CD4-positive, alpha-beta T cell (primary cell): ENCODE measurements at regions not wholly inside any gene's neighbourhood (a gene's known extent, or its start where the extent isn't known, plus 50 kb on each side); places are given as distances from the start of the nearest gene placed in this dataset.

Source experiments
- ATAC-seq: fragments of 200-7000 bp; cut with Tn5 transposase; one replicate; pipeline ENCODE4 v1.10.0; 2022; ENCODE audit warnings: mild to moderate bottlenecking; ENCODE audit not compliant: poor library complexity
- CTCF ChIA-PET: fragments of 350-600 bp; sonication (Branson Sonifier 250); formaldehyde crosslinking; loops from one replicate; lab custom pipeline; 2021; ENCODE audit warnings: antibody characterized with exemption, inconsistent platforms; lab: Charles Lee
- POLR2A ChIA-PET: fragments of 350-600 bp; sonication (Branson Sonifier 250); formaldehyde crosslinking; loops from one replicate; lab custom pipeline; 2021; ENCODE audit warnings: antibody characterized with exemption, inconsistent platforms; lab: Charles Lee
- DNase-seq, 14 experiments: peaks; one replicate each; pipeline ENCODE4 v3.0.0-alpha.2; 2013 to 2020; ENCODE audit warnings: mixed read lengths in 2 of 14
- H3K27ac ChIP-seq, 2 donors: one replicate each; pipeline versions ENCODE4 v1.5.1 to v1.7.0; 2013; ENCODE audit warnings: low read length in 2 of 2, low read depth in 1 of 2, mild to moderate bottlenecking in 1 of 2
- H3K27me3 ChIP-seq, 2 experiments: 1 replicate in 1 of 2; 2 replicates in 1 of 2; pipeline versions ENCODE4 v1.6.1 to v1.7.0; 2013; ENCODE audit warnings: low read length in 2 of 2, control low read depth in 1 of 2, mild to moderate bottlenecking in 1 of 2, moderate library complexity in 1 of 2; ENCODE audit not compliant: insufficient read depth in 2 of 2, control insufficient read depth in 1 of 2
- H3K36me3 ChIP-seq: one replicate; pipeline ENCODE4 v1.6.1; 2013; ENCODE audit warnings: low read length, control low read depth; ENCODE audit not compliant: insufficient read depth
- H3K4me1 ChIP-seq: one replicate; pipeline ENCODE4 v1.6.1; 2013; ENCODE audit warnings: low read length, control low read depth; ENCODE audit not compliant: insufficient read depth
- H3K4me3 ChIP-seq: one replicate; pipeline ENCODE4 v1.5.1; 2013; ENCODE audit warnings: mild to moderate bottlenecking, low read length, moderate library complexity
- H3K9me3 ChIP-seq, 2 experiments: 1 replicate in 1 of 2; 2 replicates in 1 of 2; pipeline versions ENCODE4 v1.6.1 to v1.7.0; 2013; ENCODE audit warnings: low read length in 2 of 2, mild to moderate bottlenecking in 2 of 2, control low read depth in 1 of 2, moderate library complexity in 1 of 2; ENCODE audit not compliant: control insufficient read depth in 1 of 2, insufficient read depth in 1 of 2
- H3K27ac Mint-ChIP-seq: one replicate; pipeline ENCODE4 v1.8.0; 2020; ENCODE audit warnings: mixed read lengths
- H3K27me3 Mint-ChIP-seq: one replicate; pipeline ENCODE4 v1.8.0; 2021; ENCODE audit warnings: mixed read lengths
- H3K36me3 Mint-ChIP-seq: one replicate; pipeline ENCODE4 v1.8.0; 2021; ENCODE audit warnings: low read depth, mixed read lengths
- H3K4me1 Mint-ChIP-seq: one replicate; pipeline ENCODE4 v1.8.0; 2021; ENCODE audit warnings: low read depth, mixed read lengths
- H3K4me3 Mint-ChIP-seq: one replicate; pipeline ENCODE4 v1.8.0; 2020; ENCODE audit warnings: mild to moderate bottlenecking, mixed read lengths
- H3K9me3 Mint-ChIP-seq: one replicate; pipeline ENCODE4 v1.8.0; 2020; ENCODE audit warnings: mixed read lengths
- intact Hi-C, 2 experiments: fragments of 100-400 bp; cut with DNase I in 1 of 2; cut with micrococcal nuclease in 1 of 2; formaldehyde crosslinking; loops; one replicate each; pipeline versions ENCODE4 v1.15.1 to v1.9.0; 2023 to 2025; cut with DNase I, micrococcal nuclease
- TF ChIP-seq, protein P1 (sequence below): fragments of 200-600 bp; IDR thresholded peaks from one replicate; pipeline ENCODE4 v1.8.0; 2022; ENCODE audit warnings: antibody characterized with exemption, mild to moderate bottlenecking

- no peak for DNase-seq
- Histone ChIP-seq H3K4me1 (no peaks in the 10 kb centered on the region), H3K27me3 (no peaks in the 10 kb centered on the region), H3K4me3 (no peak overlapping the region), H3K27ac (no peak overlapping the region), H3K9me3 (peaks cover 0 to 8% of the 10 kb centered on the region in 2 experiments), H3K36me3 (no peaks in the 10 kb centered on the region)
- Mint-ChIP-seq H3K36me3 (no peaks in the 10 kb centered on the region), H3K27me3 (no peaks in the 10 kb centered on the region), H3K4me3 (no peak overlapping the region), H3K4me1 (no peaks in the 10 kb centered on the region), H3K27ac (no peak overlapping the region), H3K9me3 (peaks cover 6% of the 10 kb centered on the region)
- ChIA-PET POLR2A (no interaction called here), CTCF (no interaction called here)
- TF ChIP-seq, protein P1, sequence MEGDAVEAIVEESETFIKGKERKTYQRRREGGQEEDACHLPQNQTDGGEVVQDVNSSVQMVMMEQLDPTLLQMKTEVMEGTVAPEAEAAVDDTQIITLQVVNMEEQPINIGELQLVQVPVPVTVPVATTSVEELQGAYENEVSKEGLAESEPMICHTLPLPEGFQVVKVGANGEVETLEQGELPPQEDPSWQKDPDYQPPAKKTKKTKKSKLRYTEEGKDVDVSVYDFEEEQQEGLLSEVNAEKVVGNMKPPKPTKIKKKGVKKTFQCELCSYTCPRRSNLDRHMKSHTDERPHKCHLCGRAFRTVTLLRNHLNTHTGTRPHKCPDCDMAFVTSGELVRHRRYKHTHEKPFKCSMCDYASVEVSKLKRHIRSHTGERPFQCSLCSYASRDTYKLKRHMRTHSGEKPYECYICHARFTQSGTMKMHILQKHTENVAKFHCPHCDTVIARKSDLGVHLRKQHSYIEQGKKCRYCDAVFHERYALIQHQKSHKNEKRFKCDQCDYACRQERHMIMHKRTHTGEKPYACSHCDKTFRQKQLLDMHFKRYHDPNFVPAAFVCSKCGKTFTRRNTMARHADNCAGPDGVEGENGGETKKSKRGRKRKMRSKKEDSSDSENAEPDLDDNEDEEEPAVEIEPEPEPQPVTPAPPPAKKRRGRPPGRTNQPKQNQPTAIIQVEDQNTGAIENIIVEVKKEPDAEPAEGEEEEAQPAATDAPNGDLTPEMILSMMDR = no peak
- intact Hi-C loops = no loop called here
- ATAC-seq = no peak
Observed at GRCh38 chr3:82654708-82655107, 893.3 kb upstream of the GBE1 start.

- ChIA-PET CTCF (no interaction called here), POLR2A (no interaction called here)
- TF ChIP-seq, protein P1 = no peak
- no peak for DNase-seq
- Mint-ChIP-seq H3K4me3 (no peak overlapping the region), H3K4me1 (no peaks in the 10 kb centered on the region), H3K27me3 (no peaks in the 10 kb centered on the region), H3K9me3 (peaks cover 9% of the 10 kb centered on the region), H3K36me3 (no peaks in the 10 kb centered on the region), H3K27ac (no peak overlapping the region)
- Histone ChIP-seq H3K27ac (no peak overlapping the region), H3K27me3 (no peaks in the 10 kb centered on the region), H3K9me3 (peaks cover 5 to 17% of the 10 kb centered on the region in 2 experiments), H3K36me3 (no peaks in the 10 kb centered on the region), H3K4me1 (no peaks in the 10 kb centered on the region), H3K4me3 (no peak overlapping the region)
- ATAC-seq = no peak
- intact Hi-C loops = no loop called here
Observed at GRCh38 chr3:82643948-82644347, 882.5 kb upstream of the GBE1 start.

- no peak for ATAC-seq
Observed at GRCh38 chr3:82641701-82642100, 880.3 kb upstream of the GBE1 start.

More at GRCh38 chr3:82641701-82642100, 880.3 kb upstream of the GBE1 start:
- no peak for DNase-seq
- Histone ChIP-seq H3K27me3 (no peaks in the 10 kb centered on the region), H3K9me3 (peaks cover 5 to 20% of the 10 kb centered on the region in 2 experiments), H3K36me3 (no peaks in the 10 kb centered on the region), H3K27ac (no peak overlapping the region), H3K4me3 (no peak overlapping the region), H3K4me1 (no peaks in the 10 kb centered on the region)
- CTCF ChIA-PET = no interaction called here
- Mint-ChIP-seq H3K4me1 (no peaks in the 10 kb centered on the region), H3K36me3 (no peaks in the 10 kb centered on the region), H3K27ac (no peak overlapping the region), H3K4me3 (no peak overlapping the region), H3K27me3 (no peaks in the 10 kb centered on the region), H3K9me3 (peaks cover 9% of the 10 kb centered on the region)
- TF ChIP-seq, protein P1 = no peak
- intact Hi-C loops = no loop called here
- POLR2A ChIA-PET = no interaction called here
